GM12891 (cell line): ENCODE measurements at regions not wholly inside any gene's neighbourhood (a gene's known extent, or its start where the extent isn't known, plus 50 kb on each side); places are given as distances from the start of the nearest gene placed in this dataset.

Experiments used
- POLR2AphosphoS5 ChIP-seq: IDR thresholded peaks from 2 replicates; pipeline ENCODE4 v1.6.1; 2011; ENCODE audit warnings: low read depth, low read length, control low read depth
- TAF1 ChIP-seq: IDR thresholded peaks from 2 replicates; pipeline ENCODE4 v1.6.1; 2011; ENCODE audit warnings: low read depth, low read length, control low read depth

- TF ChIP-seq TAF1 (no peak), POLR2AphosphoS5 (no peak)
These were observed 167.4 kb upstream of the KIF2A start for GRCh38 chr5:62138607-62139006.
